HEK293T (cell line): ENCODE measurements at regions not wholly inside any gene's neighbourhood (a gene's known extent, or its start where the extent isn't known, plus 50 kb on each side); places are given as distances from the start of the nearest gene placed in this dataset.
"Not testable (repeated sequence)": the region's sequence is repeated elsewhere in the genome, so short reads cannot be mapped to it uniquely, and the experiment has no call there.

ENCODE experiments used
- BHLHE40 ChIP-seq: fragments of 450-650 bp; IDR thresholded peaks from 2 replicates; pipeline ENCODE4 v1.6.1; 2016; ENCODE audit warnings: mild to moderate bottlenecking, moderate library complexity, borderline replicate concordance
- CTBP1 ChIP-seq: fragments of 450-650 bp; IDR thresholded peaks from 2 replicates; pipeline ENCODE4 v1.6.1; 2016; ENCODE audit warnings: borderline replicate concordance
- ELF4 ChIP-seq: fragments of 450-650 bp; IDR thresholded peaks from 2 replicates; pipeline ENCODE4 v1.6.1; 2017; ENCODE audit warnings: antibody characterized with exemption
- FOXM1 ChIP-seq: fragments of 450-650 bp; IDR thresholded peaks from 2 replicates; pipeline ENCODE4 v1.6.1; 2017; ENCODE audit warnings: mild to moderate bottlenecking, borderline replicate concordance
- HDGF ChIP-seq: fragments of 450-650 bp; IDR thresholded peaks from 2 replicates; pipeline ENCODE4 v1.6.1; 2017; ENCODE audit warnings: antibody characterized with exemption, borderline replicate concordance
- NFRKB ChIP-seq: fragments of 450-650 bp; IDR thresholded peaks from 2 replicates; pipeline ENCODE4 v1.6.1; 2016; ENCODE audit warnings: mild to moderate bottlenecking, moderate library complexity
- SP1 ChIP-seq: fragments of 450-650 bp; IDR thresholded peaks from 2 replicates; pipeline ENCODE4 v1.6.1; 2017
- SUZ12 ChIP-seq: fragments of 450-650 bp; IDR thresholded peaks from 2 replicates; pipeline ENCODE4 v1.6.1; 2016; ENCODE audit warnings: mild to moderate bottlenecking
- TARDBP ChIP-seq: fragments of 450-650 bp; IDR thresholded peaks from 2 replicates; pipeline ENCODE4 v1.6.1; 2016

GRCh38 chr1:207196135-207196534 is 92.1 kb downstream of the C4BPA start:
- TF ChIP-seq NFRKB, FOXM1, ELF4, HDGF, SP1, TARDBP, BHLHE40, CTBP1, SUZ12: not testable (repeated sequence)
